Tongue (tissue), 1 donor: ENCODE measurements at regions not wholly inside any gene's neighbourhood (a gene's known extent, or its start where the extent isn't known, plus 50 kb on each side); places are given as distances from the start of the nearest gene placed in this dataset.

ENCODE experiments used
- DNase-seq: peaks from one replicate; pipeline ENCODE4 v3.0.0-alpha.2; 2015

GRCh38 chr6:44062771-44063560 is 64.3 kb downstream of the MRPL14 start:
- peak; percentile 79 for DNase-seq

DNA sequence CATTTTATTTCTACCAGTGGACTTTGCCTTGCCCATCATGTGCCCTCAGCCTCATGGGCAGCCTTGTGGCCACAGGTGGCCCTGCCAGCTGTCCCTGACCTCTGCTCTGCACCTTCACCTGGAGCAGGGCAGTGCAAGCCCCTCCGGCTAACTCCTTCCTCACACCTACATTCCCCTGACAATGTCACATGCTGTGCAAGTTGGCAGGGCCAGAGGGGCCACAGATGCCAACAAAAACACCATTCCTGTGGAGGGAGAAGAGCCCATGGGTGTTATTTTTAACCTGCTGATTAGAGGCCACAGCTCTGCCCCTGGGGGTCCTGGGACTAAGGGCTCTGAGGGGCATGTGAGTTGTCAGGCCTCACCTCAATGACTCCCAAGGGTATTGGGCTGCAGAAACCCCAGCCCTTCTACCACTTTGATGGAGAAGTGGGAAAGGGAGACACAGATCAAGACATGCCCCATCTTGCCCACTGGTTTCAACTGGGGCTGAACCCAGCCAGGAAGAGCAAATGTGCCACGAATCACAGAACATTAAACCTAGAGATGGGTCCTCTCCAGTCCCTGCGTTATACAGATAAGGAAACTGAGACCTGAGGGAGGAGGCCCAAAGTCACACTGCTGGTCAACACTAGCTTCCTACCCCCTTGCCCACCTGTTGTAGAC is 65.0 kb downstream of the MRPL14 start:
- DNase-seq = no peak

DNA sequence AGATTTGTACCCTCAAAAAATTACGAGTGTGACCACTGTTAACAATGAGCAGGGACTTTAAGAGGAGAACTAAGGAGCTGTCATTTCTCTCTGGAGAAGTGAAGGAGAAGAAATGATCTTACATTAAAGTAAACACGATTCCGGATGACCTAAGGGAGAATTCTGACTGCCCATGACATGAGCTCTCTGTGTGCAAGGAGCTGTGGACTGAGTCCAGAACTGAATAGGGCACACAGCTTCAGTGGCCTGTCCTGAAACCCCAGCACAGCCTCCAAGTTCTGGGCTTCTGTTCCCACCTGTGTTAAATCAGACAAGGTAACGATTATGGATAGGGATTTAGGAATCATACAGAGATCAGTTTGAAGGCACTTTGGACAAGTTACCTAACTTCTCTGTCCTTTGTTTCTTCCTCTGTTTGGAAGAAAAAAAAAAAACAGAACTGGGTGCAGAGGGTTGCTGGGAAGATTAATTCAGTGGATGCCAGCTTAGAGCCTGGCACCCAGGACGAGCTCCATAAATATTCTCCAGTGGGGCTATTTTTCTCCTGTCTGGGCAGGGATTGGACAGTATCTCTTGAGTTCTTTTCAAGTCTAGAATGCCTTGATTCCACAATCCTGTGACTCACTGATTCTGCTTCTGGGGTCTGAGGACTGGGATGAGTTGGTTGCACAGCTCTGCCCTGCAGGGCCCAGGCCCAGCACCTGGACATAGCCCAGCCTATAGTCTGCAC is 65.7 kb downstream of the MRPL14 start:
- DNase-seq = no peak

DNA sequence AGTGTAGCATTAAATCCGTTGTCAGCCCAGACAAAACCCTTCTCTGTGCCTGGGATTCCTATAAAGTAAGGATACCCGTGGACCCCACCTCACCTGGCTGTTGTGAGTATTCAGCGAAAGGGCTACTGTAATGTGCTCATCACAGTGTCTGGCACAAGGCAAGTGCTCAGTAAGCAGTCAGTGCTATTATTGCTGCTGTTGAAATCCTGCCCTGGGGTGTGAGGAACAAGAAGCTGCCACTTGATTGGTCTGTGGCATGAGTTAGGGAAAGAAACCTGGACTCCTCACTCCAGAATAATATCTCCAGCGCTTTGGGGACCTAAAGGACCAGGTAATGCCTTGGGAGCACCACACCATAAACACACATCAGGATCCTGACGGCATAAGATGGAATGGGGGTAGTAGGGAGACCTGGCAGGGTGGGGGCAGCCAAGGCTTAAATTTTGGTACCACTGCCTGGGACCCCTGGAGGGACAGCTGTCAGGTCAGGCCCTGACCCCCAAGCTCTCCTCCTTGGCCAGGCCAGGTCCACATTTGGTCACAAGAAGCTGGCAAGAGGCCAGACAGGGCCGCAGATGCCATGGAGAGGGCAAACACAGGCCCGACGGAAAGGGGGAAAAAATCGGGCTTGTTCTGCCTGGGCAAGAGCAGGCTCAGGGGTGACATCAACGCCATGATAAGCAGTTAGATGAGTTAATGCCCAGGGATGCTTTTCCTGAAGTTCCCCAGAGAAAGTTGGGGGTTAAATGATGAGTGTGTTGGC is 66.5 kb downstream of the MRPL14 start:
- no peak for DNase-seq

GRCh38 chr6:44059359-44060346 is 67.6 kb downstream of the MRPL14 start:
- no peak for DNase-seq

DNA sequence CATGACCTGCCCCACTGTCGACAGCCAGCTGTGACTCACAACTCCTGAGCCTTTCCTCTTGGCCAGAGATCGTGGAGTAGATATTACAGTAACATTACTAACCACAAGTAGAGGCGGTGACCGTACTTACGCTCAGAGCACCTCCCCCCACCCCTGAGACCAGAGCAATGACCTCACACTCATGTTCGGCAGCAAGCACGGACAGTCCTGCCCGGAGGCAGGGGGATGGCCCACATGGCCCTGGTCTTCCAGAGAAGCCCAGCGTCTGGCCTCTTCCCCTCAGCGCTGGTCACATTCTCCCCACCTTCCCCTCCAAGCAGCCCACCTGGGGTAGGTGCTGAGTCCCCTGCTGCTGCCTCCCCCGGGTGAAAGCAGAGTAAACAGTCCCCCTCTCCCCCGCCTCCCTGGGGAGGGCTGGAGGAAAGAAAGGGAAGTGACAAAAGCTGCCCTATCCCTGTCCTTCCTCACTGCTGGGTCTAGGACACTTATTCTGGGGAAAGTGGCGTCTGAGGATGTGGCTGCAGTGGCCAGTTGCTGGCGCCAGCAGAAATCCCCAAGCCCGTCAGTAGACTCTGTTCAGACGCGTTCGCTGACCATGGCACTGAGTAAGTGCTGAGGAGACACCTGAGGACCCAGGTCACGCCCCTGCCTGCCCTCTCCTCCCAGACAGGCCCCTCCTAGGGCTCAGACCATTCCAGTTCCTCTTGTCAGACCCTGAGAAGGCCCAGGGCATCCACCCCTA is 68.5 kb downstream of the MRPL14 start:
- DNase-seq = peak; percentile 77

GRCh38 chr6:44057931-44058616 is 69.2 kb downstream of the MRPL14 start:
- DNase-seq = peak; percentile 83

- DNase-seq = no peak
These were observed 69.9 kb downstream of the MRPL14 start for GRCh38 chr6:44057238-44057930.

- peak; percentile 95 for DNase-seq
These were observed 70.6 kb downstream of the MRPL14 start for GRCh38 chr6:44056392-44057237.

GRCh38 chr6:44054721-44055559 is 72.3 kb downstream of the MRPL14 start:
- DNase-seq = peak; percentile 78

GRCh38 chr6:44053760-44054556 is 73.3 kb downstream of the MRPL14 start:
- DNase-seq = no peak

DNA sequence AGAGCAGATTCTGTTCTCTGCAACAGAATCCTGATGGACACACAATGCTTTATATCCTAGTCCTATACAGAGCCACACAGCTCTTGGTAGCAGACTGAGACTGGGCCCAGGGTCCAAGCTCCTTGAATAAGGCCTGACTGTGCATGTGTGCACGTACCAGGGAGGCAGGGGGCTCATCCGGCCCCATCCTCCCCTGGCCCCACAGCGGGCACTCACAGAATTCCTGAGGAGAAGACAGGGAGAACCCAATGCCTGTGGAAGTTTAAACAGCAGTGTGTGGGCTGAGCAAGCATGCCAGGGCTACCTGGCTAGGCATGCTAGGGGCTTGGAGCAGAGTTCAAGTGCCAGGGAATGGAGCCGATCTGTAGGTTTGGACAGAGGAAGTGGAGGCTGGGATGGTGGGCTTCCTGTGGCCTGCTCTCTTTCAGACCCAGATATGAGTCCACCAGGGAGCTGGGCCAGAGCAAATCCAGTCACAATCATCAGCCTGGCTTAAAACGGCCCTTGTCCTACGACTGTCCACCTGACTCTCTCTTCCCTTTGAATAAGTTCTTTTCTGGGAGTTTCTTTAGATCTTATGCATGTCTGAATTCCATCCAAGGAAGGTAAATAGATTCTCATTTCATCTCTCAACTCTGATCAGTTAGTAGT is 74.0 kb downstream of the MRPL14 start:
- no peak for DNase-seq

DNA sequence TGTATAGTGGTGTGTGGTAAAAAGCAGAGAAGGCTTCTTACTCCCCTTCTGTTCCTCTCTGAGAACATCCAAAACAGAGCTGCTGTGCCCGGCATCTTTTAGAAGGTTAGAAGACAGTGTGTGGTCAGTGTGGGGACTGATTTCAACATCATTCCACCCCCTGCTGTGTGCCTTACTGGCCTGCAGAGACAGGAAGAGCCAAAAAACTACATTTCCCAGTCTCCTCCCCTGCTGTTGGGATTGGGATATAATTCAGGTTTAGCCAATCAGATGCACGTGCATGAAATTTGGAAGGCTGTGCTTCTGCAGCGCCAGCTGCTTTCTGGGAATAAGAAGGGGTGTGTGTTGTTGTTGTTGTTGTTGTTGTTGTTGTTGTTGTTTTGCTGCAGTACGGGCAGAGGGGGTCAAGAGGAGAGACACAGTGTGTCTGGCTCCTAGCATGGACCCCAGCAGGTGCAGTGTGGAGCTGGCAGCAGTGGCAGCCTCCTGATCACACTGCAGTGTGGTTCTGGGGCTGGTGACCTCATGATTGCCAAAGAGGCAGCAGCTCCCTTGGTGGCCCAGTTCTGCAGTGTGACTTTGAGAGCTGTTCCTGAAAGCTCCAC is 74.7 kb downstream of the MRPL14 start:
- DNase-seq = peak; percentile 71

DNA sequence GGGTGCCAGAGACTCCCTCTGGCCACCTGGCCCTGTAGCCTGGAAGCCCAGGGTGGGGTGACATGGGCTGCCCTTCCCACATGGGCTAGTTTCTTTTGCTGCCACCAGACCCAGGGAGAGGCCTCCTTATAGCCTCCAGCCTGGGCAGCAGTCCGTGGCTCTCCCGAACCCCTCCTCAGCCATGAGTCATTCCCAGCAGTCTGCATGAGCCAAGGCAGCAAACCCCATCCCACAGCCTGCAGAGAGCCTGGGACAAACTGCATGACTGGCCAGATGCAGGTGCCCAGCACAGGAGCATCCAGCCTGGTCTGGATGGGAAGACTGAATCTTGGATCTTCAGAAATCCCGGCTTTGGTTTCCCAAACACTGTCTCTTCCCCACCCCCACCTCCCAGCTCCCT is 75.7 kb downstream of the MRPL14 start:
- DNase-seq = no peak

GRCh38 chr6:44050872-44051505 is 76.3 kb downstream of the MRPL14 start:
- DNase-seq = no peak
